ENCODE measurements at regions not wholly inside any gene's neighbourhood (a gene's known extent, or its start where the extent isn't known, plus 50 kb on each side); places are given as distances from the start of the nearest gene placed in this dataset.

- H3K14ac ChIP-seq (ENCODE audit: insufficient read depth, low read length): no peak overlapping the region; the same call in 1 of the 2 replicates
- no peak overlapping the region for H3K4me2 ChIP-seq (ENCODE audit: insufficient read depth, insufficient read length, low read length)
- H3K23ac ChIP-seq (ENCODE audit: insufficient read length, low read depth, low read length): no peak overlapping the region
- Mint-ChIP-seq H3K27me3 (ENCODE audit: low read depth) (no peaks in the 10 kb centered on the region; the same call in 1 of the 2 replicates), H3K4me1 (peaks cover 3 to 5% of the 10 kb centered on the region in 2 experiments; a peak in 2 of 4 replicates), H3K36me3 (ENCODE audit: insufficient read depth in 1 of 3, low read depth in 3 of 3) (no peaks in the 10 kb centered on the region), H3K27ac (no peak overlapping the region), H3K4me3 (no peak overlapping the region), H3K9me3 (no peaks in the 10 kb centered on the region)
- H3K79me1 ChIP-seq (ENCODE audit: insufficient read depth, low read depth, low read length, poor library complexity, severe bottlenecking): no peaks in the 10 kb centered on the region
- H3K4me1 ChIP-seq (ENCODE audit: insufficient read depth, low read length): no peaks in the 10 kb centered on the region
- no peak overlapping the region for H2BK20ac ChIP-seq (ENCODE audit: low read depth, low read length, poor library complexity, severe bottlenecking)
- WGBS (ENCODE audit: extremely low coverage, insufficient read length, low lambda C conversion rate): no CpG with 5 or more reads among the region's 10 CpGs
- H2BK12ac ChIP-seq (ENCODE audit: insufficient read length, low read depth, low read length): no peak overlapping the region
- no peak overlapping the region for H4K8ac ChIP-seq (replicated peaks; ENCODE audit: insufficient read length, low read depth, low read length)
- no peak for TF ChIP-seq CTCF (conservative IDR thresholded peaks at IDR 0.05)
- no peak overlapping the region for H3T11ph ChIP-seq (ENCODE audit: low read length)
- H3K4ac ChIP-seq (ENCODE audit: low read depth, low read length): no peak overlapping the region
- H3K79me2 ChIP-seq (ENCODE audit: insufficient read depth, low read length): no peaks in the 10 kb centered on the region
- H3K56ac ChIP-seq (ENCODE audit: insufficient read length, low read depth, low read length): no peak overlapping the region
- no peak overlapping the region for H4K91ac ChIP-seq (ENCODE audit: insufficient read length, low read depth, low read length)
- H2AK5ac ChIP-seq (ENCODE audit: insufficient read length, low read length): no peak overlapping the region
- no peak overlapping the region for H2BK15ac ChIP-seq (ENCODE audit: low read depth, low read length)
- H4K5ac ChIP-seq (ENCODE audit: insufficient read length, low read depth, low read length): no peak overlapping the region
- H2BK5ac ChIP-seq (ENCODE audit: insufficient read length, low read length): no peak overlapping the region
- H3K27ac ChIP-seq (ENCODE audit: insufficient read length, low read depth, low read length): no peak overlapping the region
- no peaks in the 10 kb centered on the region for H3K23me2 ChIP-seq (ENCODE audit: insufficient read length, low read depth, low read length, poor library complexity, severe bottlenecking)
- no peak overlapping the region for H2BK120ac ChIP-seq (ENCODE audit: low read depth, low read length, poor library complexity, severe bottlenecking)
- no peak overlapping the region for H3K9ac ChIP-seq (ENCODE audit: extremely low read depth, insufficient read length, low read length)
- DNase-seq: no peak
- no peaks in the 10 kb centered on the region for H4K20me1 ChIP-seq (ENCODE audit: control insufficient read depth, insufficient read depth, insufficient read length)
- no peaks in the 10 kb centered on the region for H3K27me3 ChIP-seq (ENCODE audit: insufficient read depth, low read length)
- H2AFZ ChIP-seq (ENCODE audit: low read length): no peak overlapping the region
- H3K9me3 ChIP-seq (ENCODE audit: control insufficient read depth, low read depth, low read length): no peaks in the 10 kb centered on the region
- no peak overlapping the region for H3K18ac ChIP-seq (ENCODE audit: insufficient read length, low read depth, low read length)
Observed at GRCh38 chr10:131473645-131474044, 162.1 kb upstream of the TCERG1L start.
